HCT116 (cell line): ENCODE measurements at regions not wholly inside any gene's neighbourhood (a gene's known extent, or its start where the extent isn't known, plus 50 kb on each side); places are given as distances from the start of the nearest gene placed in this dataset.
A peak's percentile ranks its signal among the peaks of the same experiment; 100 is the strongest.

Experiments used
- ATAC-seq: fragments of 200-7000 bp; cut with Tn5 transposase; 2 replicates; pipeline ENCODE4 v1.9.1; 2020; ENCODE audit warnings: mild to moderate bottlenecking, moderate library complexity
- BruUV-seq: library from RNA; stranded (reverse); fragments of 400-500 nt; replicated peaks from 2 replicates; lab custom pipeline; 2021; lab: Mats Ljungman, UMichigan
- CTCF ChIA-PET: fragments of 300-600 bp; sonication (Branson Sonifier 250); formaldehyde crosslinking; loops from one replicate; lab custom pipeline; 2021; ENCODE audit warnings: antibody characterized with exemption; lab: Charles Lee
- POLR2A ChIA-PET: fragments of 300-600, 350-600 bp; sonication (Branson Sonifier 250); formaldehyde crosslinking; loops from one replicate; lab custom pipeline; 2021; ENCODE audit warnings: antibody characterized with exemption; lab: Charles Lee
- RAD21 ChIA-PET, 2 experiments: fragments of 300-600 bp; sonication (Branson Sonifier 250); formaldehyde crosslinking; loops; one replicate each; lab custom pipeline; 2023; ENCODE audit warnings: low total read pairs in 2 of 2; ENCODE audit not compliant: uncharacterized antibody in 2 of 2, unreplicated experiment in 2 of 2, low non-redundant PET in 1 of 2; lab: Charles Lee
- DNase-seq: peaks from one replicate; pipeline ENCODE4 v3.0.0-alpha.2; 2010; ENCODE audit warnings: low read depth, low spot score
- H2AFZ ChIP-seq: fragments of 200-600 bp; shearing (Covaris generic), sonication (generic); 2 replicates; pipeline ENCODE4 v1.6.1; 2017; ENCODE audit warnings: low read depth, mixed run types, mixed read lengths, antibody characterized with exemption, low read length; ENCODE audit not compliant: poor library complexity, severe bottlenecking
- H3K27ac ChIP-seq: 2 replicates; pipeline ENCODE4 v1.5.1; 2012; ENCODE audit warnings: low read depth, low read length
- H3K27me3 ChIP-seq: fragments of 200-600 bp; sonication (generic); 2 replicates; pipeline ENCODE4 v1.6.1; 2016; ENCODE audit warnings: mixed run types, low read length, mixed read lengths; ENCODE audit not compliant: insufficient read depth
- H3K36me3 ChIP-seq, 2 experiments: fragments of 200-500 bp in 1 of 2; fragments of 200-600 bp in 1 of 2; sonication (Bioruptor generic) in 1 of 2; sonication (generic) in 1 of 2; 2 replicates each; pipeline versions ENCODE4 v1.5.1 to v1.6.1; 2014 to 2016; ENCODE audit warnings: low read length in 2 of 2, inconsistent platforms in 1 of 2, mixed read lengths in 1 of 2, mixed run types in 1 of 2; ENCODE audit not compliant: insufficient read depth in 2 of 2, control insufficient read depth in 1 of 2
- H3K4me1 ChIP-seq, 2 experiments: fragments of 200-600 bp in 1 of 2; sonication (generic) in 1 of 2; 2 replicates each; pipeline versions ENCODE4 v1.5.1 to v1.6.1; 2012 to 2017; ENCODE audit warnings: low read length in 2 of 2, inconsistent platforms in 1 of 2, mild to moderate bottlenecking in 1 of 2, mixed read lengths in 1 of 2, mixed run types in 1 of 2, moderate library complexity in 1 of 2; ENCODE audit not compliant: insufficient read depth in 2 of 2, control insufficient read depth in 1 of 2
- H3K4me2 ChIP-seq: fragments of 200-600 bp; sonication (generic); 2 replicates; pipeline ENCODE4 v1.6.1; 2017; ENCODE audit warnings: mixed run types, low read length, mixed read lengths
- H3K4me3 ChIP-seq, 2 experiments: fragments of 200-600 bp in 1 of 2; sonication (generic) in 1 of 2; replicated peaks in 1 of 2; 2 replicates each; pipeline ENCODE4 v1.5.1; 2011 to 2016; ENCODE audit warnings: low read length in 2 of 2, control low read depth in 1 of 2, low read depth in 1 of 2, mild to moderate bottlenecking in 1 of 2, mixed read lengths in 1 of 2, mixed run types in 1 of 2
- H3K79me2 ChIP-seq: fragments of 200-600 bp; sonication (generic); 2 replicates; pipeline ENCODE4 v1.6.1; 2017; ENCODE audit warnings: mild to moderate bottlenecking, mixed run types, low read length, moderate library complexity, mixed read lengths; ENCODE audit not compliant: insufficient read depth
- H3K9ac ChIP-seq: fragments of 200-600 bp; sonication (generic); 2 replicates; pipeline ENCODE4 v1.6.1; 2016; ENCODE audit warnings: low read length, mixed read lengths
- H3K9me2 ChIP-seq: fragments of 200-600 bp; sonication (generic), shearing (Covaris generic); 2 replicates; pipeline ENCODE4 v1.6.1; 2017; ENCODE audit warnings: mixed run types, mild to moderate bottlenecking, moderate library complexity; ENCODE audit not compliant: insufficient read depth
- H3K9me3 ChIP-seq, 2 experiments: fragments of 200-500 bp in 1 of 2; fragments of 200-600 bp in 1 of 2; sonication (Bioruptor generic) in 1 of 2; sonication (generic) in 1 of 2; 2 replicates each; pipeline ENCODE4 v1.6.1; 2014 to 2017; ENCODE audit warnings: low read length in 2 of 2, mixed read lengths in 2 of 2, inconsistent platforms in 1 of 2, low read depth in 1 of 2, mild to moderate bottlenecking in 1 of 2, mixed run types in 1 of 2, moderate library complexity in 1 of 2; ENCODE audit not compliant: control insufficient read depth in 1 of 2, insufficient read depth in 1 of 2
- H4K20me1 ChIP-seq: fragments of 200-600 bp; sonication (generic), shearing (Covaris generic); 2 replicates; pipeline ENCODE4 v1.6.1; 2017; ENCODE audit warnings: mixed run types, mild to moderate bottlenecking, moderate library complexity; ENCODE audit not compliant: insufficient read depth
- ELF1 ChIP-seq: IDR thresholded peaks from 2 replicates; pipeline ENCODE4 v1.6.1; 2012; ENCODE audit warnings: low read depth, borderline replicate concordance
- EZH2 ChIP-seq: fragments of 200-600 bp; sonication (generic); IDR thresholded peaks from 2 replicates; pipeline ENCODE4 v1.6.1; 2017; ENCODE audit warnings: antibody characterized with exemption, mixed run types
- FOSL1 ChIP-seq: IDR thresholded peaks from 2 replicates; pipeline ENCODE4 v1.6.1; 2012; ENCODE audit warnings: low read depth
- JUND ChIP-seq: IDR thresholded peaks from 2 replicates; pipeline ENCODE4 v1.6.1; 2012
- POLR2A ChIP-seq: IDR thresholded peaks from 2 replicates; pipeline ENCODE4 v1.7.0; 2011; ENCODE audit warnings: borderline replicate concordance; ENCODE audit not compliant: insufficient read depth, insufficient read length; ENCODE audit errors: extremely low read depth
- POLR2AphosphoS5 ChIP-seq: IDR thresholded peaks from 2 replicates; pipeline ENCODE4 v1.6.1; 2011; ENCODE audit warnings: mild to moderate bottlenecking, low read depth, low read length, moderate library complexity
- RAD21 ChIP-seq: IDR thresholded peaks from 2 replicates; pipeline ENCODE4 v1.6.1; 2012; ENCODE audit warnings: low read depth, mild to moderate bottlenecking
- SRF ChIP-seq: IDR thresholded peaks from 2 replicates; pipeline ENCODE4 v1.6.1; 2012; ENCODE audit warnings: low read depth
- intact Hi-C: fragments of 100-400 bp; cut with micrococcal nuclease; formaldehyde crosslinking; loops from 2 replicates; pipeline ENCODE4 v1.10.0; 2022
- TF ChIP-seq, protein P1 (sequence below): IDR thresholded peaks from 2 replicates; pipeline ENCODE4 v1.6.1; 2012; ENCODE audit warnings: low read depth
- TF ChIP-seq, protein P2 (sequence below): IDR thresholded peaks from 2 replicates; pipeline ENCODE4 v1.6.1; 2011; ENCODE audit warnings: mild to moderate bottlenecking, low read length, moderate library complexity; ENCODE audit not compliant: insufficient replicate concordance; ENCODE audit errors: extremely low read depth
- TF ChIP-seq, protein P3 (sequence below), 3 experiments: fragments of 200-600 bp in 1 of 3; sonication (generic) in 1 of 3; IDR thresholded peaks in 2 of 3; conservative IDR thresholded peaks in 1 of 3; 2 replicates each; pipeline ENCODE4 v1.5.1; 2012 to 2017; ENCODE audit warnings: low read depth in 2 of 3, low read length in 2 of 3, antibody characterized with exemption in 1 of 3, borderline replicate concordance in 1 of 3, control low read depth in 1 of 3, mild to moderate bottlenecking in 1 of 3, mixed read lengths in 1 of 3, mixed run types in 1 of 3, moderate library complexity in 1 of 3; ENCODE audit not compliant: insufficient read depth in 1 of 3

DNA sequence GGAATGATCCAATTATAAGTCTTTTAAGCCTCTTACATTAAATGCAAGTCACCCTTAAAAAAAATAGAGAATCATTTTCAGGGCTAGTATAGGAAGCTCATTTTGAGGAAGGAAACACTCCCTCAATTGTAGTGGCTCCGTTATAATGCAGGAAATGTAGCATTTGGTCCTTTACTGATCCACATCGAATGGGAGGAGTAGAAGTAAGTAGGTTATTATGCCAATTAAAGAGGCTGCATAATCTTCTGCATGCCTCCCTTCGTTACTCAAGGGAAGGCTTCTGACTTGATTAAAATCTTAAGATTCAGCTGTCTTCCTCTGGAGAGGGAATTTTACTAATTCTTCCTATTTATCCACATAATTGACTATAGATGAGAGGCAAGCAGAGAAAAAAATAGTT, 579.2 kb upstream of the COX7C start:
- DNase-seq, result no peak
- Histone ChIP-seq H3K27me3 (no peaks in the 10 kb centered on the region), H3K4me3 (no peak overlapping the region), H2AFZ (peak overlapping the region; percentile 46), H4K20me1 (no peaks in the 10 kb centered on the region), H3K9me2 (no peaks in the 10 kb centered on the region)
- TF ChIP-seq EZH2 (no peak), SRF (no peak), ELF1 (no peak), JUND (no peak), RAD21 (no peak), FOSL1 (no peak), POLR2AphosphoS5 (no peak), POLR2A (no peak)
- TF ChIP-seq, protein P1, sequence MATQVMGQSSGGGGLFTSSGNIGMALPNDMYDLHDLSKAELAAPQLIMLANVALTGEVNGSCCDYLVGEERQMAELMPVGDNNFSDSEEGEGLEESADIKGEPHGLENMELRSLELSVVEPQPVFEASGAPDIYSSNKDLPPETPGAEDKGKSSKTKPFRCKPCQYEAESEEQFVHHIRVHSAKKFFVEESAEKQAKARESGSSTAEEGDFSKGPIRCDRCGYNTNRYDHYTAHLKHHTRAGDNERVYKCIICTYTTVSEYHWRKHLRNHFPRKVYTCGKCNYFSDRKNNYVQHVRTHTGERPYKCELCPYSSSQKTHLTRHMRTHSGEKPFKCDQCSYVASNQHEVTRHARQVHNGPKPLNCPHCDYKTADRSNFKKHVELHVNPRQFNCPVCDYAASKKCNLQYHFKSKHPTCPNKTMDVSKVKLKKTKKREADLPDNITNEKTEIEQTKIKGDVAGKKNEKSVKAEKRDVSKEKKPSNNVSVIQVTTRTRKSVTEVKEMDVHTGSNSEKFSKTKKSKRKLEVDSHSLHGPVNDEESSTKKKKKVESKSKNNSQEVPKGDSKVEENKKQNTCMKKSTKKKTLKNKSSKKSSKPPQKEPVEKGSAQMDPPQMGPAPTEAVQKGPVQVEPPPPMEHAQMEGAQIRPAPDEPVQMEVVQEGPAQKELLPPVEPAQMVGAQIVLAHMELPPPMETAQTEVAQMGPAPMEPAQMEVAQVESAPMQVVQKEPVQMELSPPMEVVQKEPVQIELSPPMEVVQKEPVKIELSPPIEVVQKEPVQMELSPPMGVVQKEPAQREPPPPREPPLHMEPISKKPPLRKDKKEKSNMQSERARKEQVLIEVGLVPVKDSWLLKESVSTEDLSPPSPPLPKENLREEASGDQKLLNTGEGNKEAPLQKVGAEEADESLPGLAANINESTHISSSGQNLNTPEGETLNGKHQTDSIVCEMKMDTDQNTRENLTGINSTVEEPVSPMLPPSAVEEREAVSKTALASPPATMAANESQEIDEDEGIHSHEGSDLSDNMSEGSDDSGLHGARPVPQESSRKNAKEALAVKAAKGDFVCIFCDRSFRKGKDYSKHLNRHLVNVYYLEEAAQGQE, result no peak
- TF ChIP-seq, protein P2, sequence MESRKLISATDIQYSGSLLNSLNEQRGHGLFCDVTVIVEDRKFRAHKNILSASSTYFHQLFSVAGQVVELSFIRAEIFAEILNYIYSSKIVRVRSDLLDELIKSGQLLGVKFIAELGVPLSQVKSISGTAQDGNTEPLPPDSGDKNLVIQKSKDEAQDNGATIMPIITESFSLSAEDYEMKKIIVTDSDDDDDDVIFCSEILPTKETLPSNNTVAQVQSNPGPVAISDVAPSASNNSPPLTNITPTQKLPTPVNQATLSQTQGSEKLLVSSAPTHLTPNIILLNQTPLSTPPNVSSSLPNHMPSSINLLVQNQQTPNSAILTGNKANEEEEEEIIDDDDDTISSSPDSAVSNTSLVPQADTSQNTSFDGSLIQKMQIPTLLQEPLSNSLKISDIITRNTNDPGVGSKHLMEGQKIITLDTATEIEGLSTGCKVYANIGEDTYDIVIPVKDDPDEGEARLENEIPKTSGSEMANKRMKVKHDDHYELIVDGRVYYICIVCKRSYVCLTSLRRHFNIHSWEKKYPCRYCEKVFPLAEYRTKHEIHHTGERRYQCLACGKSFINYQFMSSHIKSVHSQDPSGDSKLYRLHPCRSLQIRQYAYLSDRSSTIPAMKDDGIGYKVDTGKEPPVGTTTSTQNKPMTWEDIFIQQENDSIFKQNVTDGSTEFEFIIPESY, result no peak
- TF ChIP-seq, protein P3, sequence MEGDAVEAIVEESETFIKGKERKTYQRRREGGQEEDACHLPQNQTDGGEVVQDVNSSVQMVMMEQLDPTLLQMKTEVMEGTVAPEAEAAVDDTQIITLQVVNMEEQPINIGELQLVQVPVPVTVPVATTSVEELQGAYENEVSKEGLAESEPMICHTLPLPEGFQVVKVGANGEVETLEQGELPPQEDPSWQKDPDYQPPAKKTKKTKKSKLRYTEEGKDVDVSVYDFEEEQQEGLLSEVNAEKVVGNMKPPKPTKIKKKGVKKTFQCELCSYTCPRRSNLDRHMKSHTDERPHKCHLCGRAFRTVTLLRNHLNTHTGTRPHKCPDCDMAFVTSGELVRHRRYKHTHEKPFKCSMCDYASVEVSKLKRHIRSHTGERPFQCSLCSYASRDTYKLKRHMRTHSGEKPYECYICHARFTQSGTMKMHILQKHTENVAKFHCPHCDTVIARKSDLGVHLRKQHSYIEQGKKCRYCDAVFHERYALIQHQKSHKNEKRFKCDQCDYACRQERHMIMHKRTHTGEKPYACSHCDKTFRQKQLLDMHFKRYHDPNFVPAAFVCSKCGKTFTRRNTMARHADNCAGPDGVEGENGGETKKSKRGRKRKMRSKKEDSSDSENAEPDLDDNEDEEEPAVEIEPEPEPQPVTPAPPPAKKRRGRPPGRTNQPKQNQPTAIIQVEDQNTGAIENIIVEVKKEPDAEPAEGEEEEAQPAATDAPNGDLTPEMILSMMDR (IDR thresholded peaks at IDR 0.05 in 2 of 3, conservative IDR thresholded peaks at IDR 0.05 in 1 of 3; ENCODE audit: borderline replicate concordance in 1 of 3, insufficient read depth in 1 of 3, low read depth in 2 of 3, low read length in 2 of 3), result no peak
- TF ChIP-seq, all 23 proteins: peak for 0
- H3K79me2 ChIP-seq, result no peaks in the 10 kb centered on the region
- BruUV-seq, result no TSS peak
- no peak overlapping the region for H3K4me2 ChIP-seq
- no peak for ATAC-seq
- no peaks in the 10 kb centered on the region for H3K9me3 ChIP-seq
- intact Hi-C loops, result no loop called here
- ChIA-PET RAD21 (no interaction called here), CTCF (no interaction called here), POLR2A (no interaction called here)
- H3K4me1 ChIP-seq, result peaks cover 5 to 8% of the 10 kb centered on the region in 2 experiments; a peak in 3 of 4 replicates
- H3K27ac ChIP-seq, result no peak overlapping the region
- H3K36me3 ChIP-seq, result no peaks in the 10 kb centered on the region
- H3K9ac ChIP-seq, result no peak overlapping the region
